Lower lobe of right lung (tissue), 2 donors: ENCODE measurements at regions not wholly inside any gene's neighbourhood (a gene's known extent, or its start where the extent isn't known, plus 50 kb on each side); places are given as distances from the start of the nearest gene placed in this dataset.

Source experiments
- ATAC-seq, 2 donors: fragments of 200-7000 bp; cut with Tn5 transposase; one replicate each; pipeline ENCODE4 v1.9.1; 2020 to 2022; ENCODE audit warnings: mild to moderate bottlenecking in 2 of 2, moderate library complexity in 2 of 2
- DNase-seq: peaks from one replicate; pipeline ENCODE4 v3.0.0-alpha.2; 2020
- H3K27ac ChIP-seq: fragments of 200-600 bp; one replicate; pipeline ENCODE4 v1.8.0; 2022
- H3K27me3 ChIP-seq: fragments of 200-600 bp; one replicate; pipeline ENCODE4 v1.8.0; 2022; ENCODE audit warnings: low read depth
- H3K36me3 ChIP-seq: fragments of 200-600 bp; one replicate; pipeline ENCODE4 v1.8.0; 2022; ENCODE audit warnings: mild to moderate bottlenecking
- H3K4me1 ChIP-seq: fragments of 200-600 bp; one replicate; pipeline ENCODE4 v1.8.0; 2022
- H3K4me3 ChIP-seq: fragments of 200-600 bp; one replicate; pipeline ENCODE4 v1.8.0; 2022; ENCODE audit warnings: mild to moderate bottlenecking
- H3K9me3 ChIP-seq: fragments of 200-600 bp; one replicate; pipeline ENCODE4 v1.8.0; 2022
- intact Hi-C: fragments of 100-400 bp; cut with DNase I; formaldehyde crosslinking; loops from one replicate; pipeline ENCODE4 v1.11.0; 2022
- TF ChIP-seq, protein P1 (sequence below): fragments of 200-600 bp; IDR thresholded peaks from one replicate; pipeline ENCODE4 v1.8.0; 2022; ENCODE audit warnings: antibody characterized with exemption, mild to moderate bottlenecking
- donor health status: DM: no; HTN: yes; CAD: no; lungs with severe emphysema.

- Histone ChIP-seq H3K4me3 (no peak overlapping the region), H3K4me1 (no peaks in the 10 kb centered on the region), H3K27me3 (no peaks in the 10 kb centered on the region), H3K36me3 (no peaks in the 10 kb centered on the region), H3K9me3 (no peaks in the 10 kb centered on the region), H3K27ac (no peak overlapping the region)
- TF ChIP-seq, protein P1, sequence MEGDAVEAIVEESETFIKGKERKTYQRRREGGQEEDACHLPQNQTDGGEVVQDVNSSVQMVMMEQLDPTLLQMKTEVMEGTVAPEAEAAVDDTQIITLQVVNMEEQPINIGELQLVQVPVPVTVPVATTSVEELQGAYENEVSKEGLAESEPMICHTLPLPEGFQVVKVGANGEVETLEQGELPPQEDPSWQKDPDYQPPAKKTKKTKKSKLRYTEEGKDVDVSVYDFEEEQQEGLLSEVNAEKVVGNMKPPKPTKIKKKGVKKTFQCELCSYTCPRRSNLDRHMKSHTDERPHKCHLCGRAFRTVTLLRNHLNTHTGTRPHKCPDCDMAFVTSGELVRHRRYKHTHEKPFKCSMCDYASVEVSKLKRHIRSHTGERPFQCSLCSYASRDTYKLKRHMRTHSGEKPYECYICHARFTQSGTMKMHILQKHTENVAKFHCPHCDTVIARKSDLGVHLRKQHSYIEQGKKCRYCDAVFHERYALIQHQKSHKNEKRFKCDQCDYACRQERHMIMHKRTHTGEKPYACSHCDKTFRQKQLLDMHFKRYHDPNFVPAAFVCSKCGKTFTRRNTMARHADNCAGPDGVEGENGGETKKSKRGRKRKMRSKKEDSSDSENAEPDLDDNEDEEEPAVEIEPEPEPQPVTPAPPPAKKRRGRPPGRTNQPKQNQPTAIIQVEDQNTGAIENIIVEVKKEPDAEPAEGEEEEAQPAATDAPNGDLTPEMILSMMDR = no peak
- DNase-seq (no peak), ATAC-seq (peak in 1 of 2 donors; percentile 20)
- intact Hi-C loops = no loop called here
Measured at GRCh38 chr11:69374946-69375310, 81.0 kb downstream of the MYEOV start.

GRCh38 chr11:69375316-69376154 lies 81.6 kb downstream of the MYEOV start:
- Histone ChIP-seq H3K4me3 (no peak overlapping the region), H3K27me3 (no peaks in the 10 kb centered on the region), H3K36me3 (no peaks in the 10 kb centered on the region), H3K4me1 (no peaks in the 10 kb centered on the region), H3K27ac (no peak overlapping the region), H3K9me3 (no peaks in the 10 kb centered on the region)
- intact Hi-C loops = no loop called here
- DNase-seq (no peak), ATAC-seq (no peak)
- TF ChIP-seq, protein P1 = no peak

GRCh38 chr11:69376155-69377028 lies 82.4 kb downstream of the MYEOV start:
- TF ChIP-seq, protein P1 = no peak
- Histone ChIP-seq H3K4me3 (no peak overlapping the region), H3K27me3 (no peaks in the 10 kb centered on the region), H3K36me3 (no peaks in the 10 kb centered on the region), H3K4me1 (no peaks in the 10 kb centered on the region), H3K9me3 (no peaks in the 10 kb centered on the region), H3K27ac (no peak overlapping the region)
- DNase-seq = no peak
- intact Hi-C loops = no loop called here
- peak in 1 of 2 donors; percentile 2 for ATAC-seq

DNA sequence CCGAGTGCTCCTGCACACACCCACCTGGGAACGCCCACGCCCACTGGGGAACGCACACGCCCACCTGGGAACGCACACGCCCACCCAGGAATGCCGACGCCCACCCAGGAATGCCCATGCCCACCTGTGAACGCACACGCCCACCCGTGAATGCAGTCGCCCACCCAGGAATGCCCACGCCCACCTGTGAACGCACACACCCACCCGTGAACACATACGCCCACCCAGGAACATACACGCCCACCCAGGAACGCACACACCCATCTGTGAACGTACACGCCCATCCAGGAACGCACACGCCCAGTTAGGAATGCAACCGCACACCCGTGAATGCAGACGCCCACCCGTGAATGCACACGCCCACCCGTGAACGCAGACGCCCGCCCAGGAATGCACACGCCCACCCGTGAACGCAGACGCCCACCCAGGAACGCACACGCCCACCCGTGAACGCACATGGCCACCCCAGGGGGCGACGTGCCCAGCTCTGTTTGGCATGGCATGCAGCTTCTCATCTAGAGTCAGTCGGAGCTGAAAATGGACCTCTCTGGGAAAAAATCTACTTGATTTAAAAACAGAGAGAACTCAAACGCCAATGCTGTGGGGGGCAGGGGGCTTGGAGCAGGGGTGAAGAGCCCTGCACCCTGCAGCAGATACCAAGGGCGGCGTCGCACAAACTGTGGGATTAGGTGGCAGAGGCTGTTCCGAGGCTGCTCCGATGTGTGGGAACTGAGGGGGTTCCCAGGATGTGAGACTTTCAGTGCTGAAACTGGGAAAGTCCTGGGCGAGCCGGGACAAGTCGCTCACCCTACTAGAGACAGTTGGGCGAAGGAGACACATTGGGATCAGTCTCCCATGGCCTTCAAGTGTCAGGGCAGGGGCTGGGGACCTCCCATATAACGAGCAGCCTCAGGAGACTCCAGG lies 83.3 kb downstream of the MYEOV start:
- Histone ChIP-seq H3K4me1 (no peaks in the 10 kb centered on the region), H3K27me3 (no peaks in the 10 kb centered on the region), H3K27ac (no peak overlapping the region), H3K4me3 (no peak overlapping the region), H3K36me3 (no peaks in the 10 kb centered on the region), H3K9me3 (no peaks in the 10 kb centered on the region)
- intact Hi-C loops = no loop called here
- DNase-seq (no peak), ATAC-seq (no peak)
- TF ChIP-seq, protein P1 = no peak

GRCh38 chr11:69377953-69378302 lies 84.0 kb downstream of the MYEOV start:
- H3K27me3 ChIP-seq = no peaks in the 10 kb centered on the region
- DNase-seq = no peak
- no peak for ATAC-seq
- H3K4me1 ChIP-seq = no peaks in the 10 kb centered on the region
- no peaks in the 10 kb centered on the region for H3K9me3 ChIP-seq
- no peak overlapping the region for H3K4me3 ChIP-seq
- TF ChIP-seq, protein P1 = no peak
- intact Hi-C loops = no loop called here
- H3K36me3 ChIP-seq = no peaks in the 10 kb centered on the region
- H3K27ac ChIP-seq = no peak overlapping the region
